ENCODE measurements at regions not wholly inside any gene's neighbourhood (a gene's known extent, or its start where the extent isn't known, plus 50 kb on each side); places are given as distances from the start of the nearest gene placed in this dataset.

DNA sequence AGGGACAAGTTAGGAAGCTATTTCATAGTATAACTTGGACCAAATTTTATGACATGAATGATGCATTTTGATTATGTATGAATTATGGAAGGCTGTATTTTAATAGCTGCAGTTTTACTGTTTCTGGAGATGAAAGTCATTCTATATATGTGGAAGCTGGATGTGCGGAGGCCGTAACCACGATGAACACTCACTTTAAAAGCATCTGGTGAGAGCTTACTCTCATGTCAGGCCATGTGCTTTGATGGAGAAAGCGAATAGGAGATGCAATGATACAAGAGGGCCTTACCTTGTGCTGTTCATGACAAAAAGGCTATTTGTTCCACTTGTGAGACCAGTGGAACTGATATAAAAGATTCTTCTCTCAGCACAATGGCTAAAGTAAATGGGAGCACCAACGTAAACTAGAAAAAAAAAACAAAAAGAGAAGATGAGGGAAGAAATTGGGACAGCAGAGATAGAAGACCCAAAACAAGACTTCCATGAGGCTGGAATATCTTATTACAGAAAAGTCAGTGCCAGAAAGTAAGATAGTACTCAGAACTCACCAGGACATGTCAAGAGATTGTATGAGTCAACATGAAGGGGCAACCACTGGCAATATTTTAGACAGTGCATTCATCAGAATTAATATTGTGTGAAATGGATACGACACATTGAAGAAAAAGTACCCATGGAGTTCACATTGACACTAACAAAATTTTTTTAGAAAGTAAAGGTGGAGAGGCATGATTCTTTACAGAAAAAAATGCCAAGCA is 63.3 kb upstream of the GAB1 start:
- TF ChIP-seq, protein P1, sequence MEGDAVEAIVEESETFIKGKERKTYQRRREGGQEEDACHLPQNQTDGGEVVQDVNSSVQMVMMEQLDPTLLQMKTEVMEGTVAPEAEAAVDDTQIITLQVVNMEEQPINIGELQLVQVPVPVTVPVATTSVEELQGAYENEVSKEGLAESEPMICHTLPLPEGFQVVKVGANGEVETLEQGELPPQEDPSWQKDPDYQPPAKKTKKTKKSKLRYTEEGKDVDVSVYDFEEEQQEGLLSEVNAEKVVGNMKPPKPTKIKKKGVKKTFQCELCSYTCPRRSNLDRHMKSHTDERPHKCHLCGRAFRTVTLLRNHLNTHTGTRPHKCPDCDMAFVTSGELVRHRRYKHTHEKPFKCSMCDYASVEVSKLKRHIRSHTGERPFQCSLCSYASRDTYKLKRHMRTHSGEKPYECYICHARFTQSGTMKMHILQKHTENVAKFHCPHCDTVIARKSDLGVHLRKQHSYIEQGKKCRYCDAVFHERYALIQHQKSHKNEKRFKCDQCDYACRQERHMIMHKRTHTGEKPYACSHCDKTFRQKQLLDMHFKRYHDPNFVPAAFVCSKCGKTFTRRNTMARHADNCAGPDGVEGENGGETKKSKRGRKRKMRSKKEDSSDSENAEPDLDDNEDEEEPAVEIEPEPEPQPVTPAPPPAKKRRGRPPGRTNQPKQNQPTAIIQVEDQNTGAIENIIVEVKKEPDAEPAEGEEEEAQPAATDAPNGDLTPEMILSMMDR (conservative IDR thresholded peaks at IDR 0.05; ENCODE audit: low read depth), result no peak
- no peak overlapping the region for H3K27ac ChIP-seq
- ChIA-PET POLR2A (ENCODE audit: low non-redundant PET) (no interaction called here), CTCF (no interaction called here)
- DNase-seq (ENCODE audit: low spot score), result no peak

DNA sequence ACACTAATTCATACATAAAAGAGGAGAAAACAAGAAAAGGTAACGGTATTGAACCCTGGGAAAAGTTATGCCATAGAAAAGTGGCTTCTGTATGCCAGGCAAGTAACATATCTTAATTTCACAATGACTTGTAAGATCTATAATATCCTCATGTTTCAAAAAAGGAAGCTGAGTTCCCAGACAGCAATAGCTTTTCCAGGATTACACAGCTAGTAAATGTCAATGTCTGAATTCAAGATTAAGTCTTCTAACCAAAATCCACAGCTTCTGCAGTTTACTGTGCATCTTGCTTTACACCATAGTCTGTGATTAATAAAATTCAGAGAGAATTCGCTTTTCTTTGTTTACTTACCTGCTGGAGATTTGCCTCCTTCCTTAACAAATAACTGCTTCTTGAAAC is 55.8 kb upstream of the GAB1 start:
- DNase-seq (ENCODE audit: low spot score), result no peak
- ChIA-PET CTCF (interaction anchor here (0.5 kb wide), 1 partner anchor 19 kb away, joined by 4 read pairs; no protein-coding TSS in a partner anchor), POLR2A (ENCODE audit: low non-redundant PET) (no interaction called here)
- TF ChIP-seq, protein P1 (conservative IDR thresholded peaks at IDR 0.05; ENCODE audit: low read depth), result no peak
- no peak overlapping the region for H3K27ac ChIP-seq

DNA sequence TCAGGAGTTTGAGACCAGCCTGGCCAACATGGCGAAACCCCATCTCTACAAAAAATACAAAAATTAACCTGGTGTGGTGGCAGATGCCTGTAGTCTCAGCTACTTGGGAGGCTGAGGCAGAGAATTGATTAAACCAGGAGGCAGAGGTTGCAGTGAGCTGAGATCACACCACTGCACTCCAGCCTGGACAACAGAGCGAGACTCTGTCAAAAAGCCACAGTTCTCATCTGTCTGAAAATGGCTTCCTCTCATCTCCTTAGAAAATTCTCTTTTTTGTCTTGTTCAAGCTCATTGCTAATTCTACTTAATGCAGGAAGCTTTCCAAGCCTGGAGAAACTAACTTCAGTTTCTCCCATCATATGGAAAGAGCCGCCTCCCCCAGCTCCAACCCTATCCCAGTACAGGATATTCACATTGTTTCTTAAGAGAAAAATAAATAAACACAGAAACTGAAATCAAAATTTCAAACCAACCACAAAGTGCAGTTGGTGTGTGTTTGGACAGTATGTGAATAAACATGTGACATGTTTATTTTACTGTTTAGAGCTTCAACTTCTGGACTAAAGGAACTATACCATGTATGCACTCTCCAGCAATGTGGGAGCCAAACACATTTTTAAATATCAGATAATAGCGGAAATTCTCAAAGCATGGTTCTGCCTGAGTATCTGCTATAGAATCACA is 55.0 kb upstream of the GAB1 start:
- ChIA-PET CTCF (interaction anchor here (0.5 kb wide), 1 partner anchor 18 kb away, joined by 4 read pairs; no protein-coding TSS in a partner anchor), POLR2A (ENCODE audit: low non-redundant PET) (no interaction called here)
- no peak for DNase-seq (ENCODE audit: low spot score)
- TF ChIP-seq, protein P1 (conservative IDR thresholded peaks at IDR 0.05; ENCODE audit: low read depth), result no peak
- H3K27ac ChIP-seq, result no peak overlapping the region

DNA sequence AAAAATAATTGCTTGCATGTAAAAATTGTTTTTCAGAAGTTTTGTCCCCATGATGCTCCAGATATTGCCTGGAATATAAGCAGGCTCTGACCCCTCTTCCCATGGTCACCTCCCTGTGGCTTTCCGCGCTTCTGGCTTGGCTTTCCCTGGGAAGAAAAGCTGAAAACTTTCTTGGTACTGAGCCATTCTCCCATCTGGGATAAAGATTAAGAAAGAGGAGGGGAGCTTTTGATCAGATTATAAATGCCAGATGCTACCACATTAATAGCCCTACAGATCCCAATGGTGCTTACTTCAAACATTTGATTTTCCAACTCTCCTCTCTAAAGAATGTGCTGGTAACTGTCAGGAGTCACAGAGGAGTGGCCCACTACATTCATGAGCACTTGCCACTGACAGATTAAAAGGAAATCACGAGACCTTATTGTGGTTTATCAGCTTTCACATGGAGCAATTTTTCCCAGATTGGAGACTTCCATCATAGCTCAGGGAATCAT is 54.4 kb upstream of the GAB1 start:
- TF ChIP-seq, protein P1 (conservative IDR thresholded peaks at IDR 0.05; ENCODE audit: low read depth), result no peak
- ChIA-PET POLR2A (ENCODE audit: low non-redundant PET) (interaction anchor here (0.9 kb wide), 1 partner anchor 11 kb away, joined by 4 read pairs; no protein-coding TSS in a partner anchor), CTCF (no interaction called here)
- no peak overlapping the region for H3K27ac ChIP-seq
- no peak for DNase-seq (ENCODE audit: low spot score)

DNA sequence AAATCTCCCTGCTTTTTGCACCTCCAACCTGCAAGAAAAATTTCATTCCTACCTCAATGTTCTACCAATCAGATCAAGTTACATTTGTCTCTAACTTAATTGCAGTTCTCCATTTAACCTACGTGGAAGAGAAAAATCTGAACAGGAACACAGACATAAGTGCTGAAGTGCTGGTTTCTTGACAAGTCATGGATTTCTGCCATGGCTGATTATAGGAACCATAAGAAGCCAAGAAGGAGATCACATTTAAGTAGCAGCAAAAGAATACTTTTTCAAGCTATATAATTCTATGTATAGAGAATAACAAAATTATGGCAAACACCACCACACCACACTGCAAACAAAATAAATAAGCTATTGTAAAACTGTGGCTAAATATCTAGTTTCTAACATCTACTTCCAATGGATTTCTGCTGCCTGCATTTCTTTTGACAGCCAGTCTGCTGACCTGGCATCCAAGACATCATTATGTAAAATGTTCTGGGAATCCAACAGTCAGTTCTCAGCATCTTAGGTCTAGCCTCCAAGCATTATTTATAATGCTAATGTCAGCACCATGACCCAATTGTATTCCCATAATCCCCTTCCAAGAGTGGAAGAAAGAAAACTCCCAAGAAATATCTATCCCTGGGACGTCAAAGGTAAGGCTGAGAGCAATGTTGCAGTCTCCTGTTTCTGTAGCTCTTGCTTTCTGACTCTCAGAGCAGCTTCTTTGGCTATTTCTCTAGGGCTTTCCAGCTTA is 50.8 kb upstream of the GAB1 start:
- ChIA-PET CTCF (no interaction called here), POLR2A (ENCODE audit: low non-redundant PET) (no interaction called here)
- TF ChIP-seq, protein P1 (conservative IDR thresholded peaks at IDR 0.05; ENCODE audit: low read depth), result no peak
- no peak overlapping the region for H3K27ac ChIP-seq
- DNase-seq (ENCODE audit: low spot score), result no peak
